GM10248 (cell line): ENCODE measurements at regions not wholly inside any gene's neighbourhood (a gene's known extent, or its start where the extent isn't known, plus 50 kb on each side); places are given as distances from the start of the nearest gene placed in this dataset.

Source experiments
- CTCF ChIA-PET: fragments of 300-600 bp; sonication (Branson Sonifier 250); formaldehyde crosslinking; extraction: SDS; loops from one replicate; lab custom pipeline; 2021; ENCODE audit warnings: antibody characterized with exemption; lab: Yijun Ruan, JAX
- POLR2A ChIA-PET: fragments of 350-650 bp; sonication (Branson Sonifier 250); formaldehyde crosslinking; extraction: SDS; loops from one replicate; lab custom pipeline; 2020; ENCODE audit warnings: antibody characterized with exemption; lab: Yijun Ruan, JAX
- DNase-seq: peaks from one replicate; pipeline ENCODE4 v3.0.0; 2012; ENCODE audit errors: extremely low spot score
- TF ChIP-seq, protein P1 (sequence below): IDR thresholded peaks from 2 replicates; pipeline ENCODE4 v1.5.1; 2012; ENCODE audit warnings: mild to moderate bottlenecking, low read depth; ENCODE audit errors: extremely low read depth, missing control alignments, control extremely low read depth

DNA sequence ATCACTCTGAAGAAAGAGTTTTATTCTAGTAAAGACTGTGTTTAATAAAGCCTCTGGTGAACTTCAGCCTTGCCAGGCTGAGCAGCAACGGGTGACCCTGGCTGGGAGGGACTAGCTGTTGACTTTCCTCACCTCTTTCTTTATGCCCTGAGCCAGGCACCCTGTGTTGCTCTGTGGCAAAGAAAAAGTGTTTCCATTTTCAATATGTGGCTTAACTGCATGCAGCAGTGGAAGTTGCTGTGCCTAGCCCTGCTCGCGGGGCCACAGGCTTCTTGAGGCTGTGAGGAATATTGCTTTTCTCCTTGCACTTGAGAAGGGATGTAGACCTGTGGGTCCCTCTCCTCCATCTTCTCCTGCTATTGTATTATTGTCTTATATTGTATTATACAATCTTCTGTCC lies 67.0 kb downstream of the CXCL12 start:
- TF ChIP-seq, protein P1, sequence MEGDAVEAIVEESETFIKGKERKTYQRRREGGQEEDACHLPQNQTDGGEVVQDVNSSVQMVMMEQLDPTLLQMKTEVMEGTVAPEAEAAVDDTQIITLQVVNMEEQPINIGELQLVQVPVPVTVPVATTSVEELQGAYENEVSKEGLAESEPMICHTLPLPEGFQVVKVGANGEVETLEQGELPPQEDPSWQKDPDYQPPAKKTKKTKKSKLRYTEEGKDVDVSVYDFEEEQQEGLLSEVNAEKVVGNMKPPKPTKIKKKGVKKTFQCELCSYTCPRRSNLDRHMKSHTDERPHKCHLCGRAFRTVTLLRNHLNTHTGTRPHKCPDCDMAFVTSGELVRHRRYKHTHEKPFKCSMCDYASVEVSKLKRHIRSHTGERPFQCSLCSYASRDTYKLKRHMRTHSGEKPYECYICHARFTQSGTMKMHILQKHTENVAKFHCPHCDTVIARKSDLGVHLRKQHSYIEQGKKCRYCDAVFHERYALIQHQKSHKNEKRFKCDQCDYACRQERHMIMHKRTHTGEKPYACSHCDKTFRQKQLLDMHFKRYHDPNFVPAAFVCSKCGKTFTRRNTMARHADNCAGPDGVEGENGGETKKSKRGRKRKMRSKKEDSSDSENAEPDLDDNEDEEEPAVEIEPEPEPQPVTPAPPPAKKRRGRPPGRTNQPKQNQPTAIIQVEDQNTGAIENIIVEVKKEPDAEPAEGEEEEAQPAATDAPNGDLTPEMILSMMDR: no peak
- no peak for DNase-seq
- ChIA-PET CTCF (interaction anchor here (2.3 kb wide), 1 partner anchor 8 kb away, joined by 7 read pairs; no protein-coding TSS in a partner anchor), POLR2A (no interaction called here)

DNA sequence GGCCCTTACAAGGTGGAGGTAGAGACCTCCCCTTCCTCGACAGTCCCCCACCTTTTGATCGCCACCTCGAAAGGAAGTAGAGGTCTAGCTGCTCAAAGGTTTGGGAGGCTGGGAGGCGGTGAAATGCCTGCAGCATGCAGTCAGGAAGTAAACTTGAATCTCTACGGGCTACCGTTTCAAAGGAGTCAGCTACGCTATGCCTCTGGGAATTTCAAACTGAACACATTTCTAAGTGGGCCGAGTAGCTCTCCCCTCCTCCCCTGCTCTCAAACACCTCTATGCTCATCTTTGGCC lies 68.0 kb downstream of the CXCL12 start:
- DNase-seq: no peak
- POLR2A ChIA-PET: no interaction called here
- CTCF ChIA-PET: interaction anchor here (2.3 kb wide), 1 partner anchor 9 kb away, joined by 7 read pairs; no protein-coding TSS in a partner anchor
- TF ChIP-seq, protein P1: no peak

DNA sequence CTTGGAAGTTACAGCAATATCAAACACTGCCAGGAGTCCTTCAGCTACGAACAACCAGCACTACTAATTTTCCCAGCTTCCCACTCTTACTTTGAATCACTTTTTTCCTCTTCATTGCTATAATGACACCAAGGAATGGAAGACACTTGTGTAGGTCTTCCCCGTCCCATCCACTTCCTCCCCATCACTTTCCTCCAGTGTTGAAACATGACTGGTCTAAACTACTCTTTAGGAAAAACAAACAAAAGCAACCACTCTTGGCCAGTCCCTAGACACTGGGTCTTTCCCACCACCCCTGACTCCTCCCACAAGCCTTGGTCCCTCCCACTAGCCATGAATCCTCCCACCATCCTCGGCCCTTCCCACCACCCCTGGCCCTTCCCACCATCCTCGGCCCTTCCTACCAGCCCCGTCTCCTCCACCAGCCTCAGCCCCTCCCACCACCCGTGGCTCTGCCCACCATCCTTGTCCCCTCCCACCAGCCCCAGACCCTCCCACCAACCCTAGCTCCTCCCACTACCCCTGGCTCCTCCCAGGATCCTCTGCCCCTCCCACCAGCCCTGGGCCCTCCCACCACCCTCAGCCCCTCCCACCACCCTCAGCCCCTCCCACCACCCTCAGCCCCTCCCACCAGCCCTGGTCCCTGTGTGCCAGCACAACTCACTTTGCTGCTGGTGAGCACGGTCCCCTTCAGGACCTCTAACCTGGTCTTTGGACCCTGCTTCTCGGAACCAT lies 68.5 kb downstream of the CXCL12 start:
- ChIA-PET POLR2A (no interaction called here), CTCF (interaction anchor here (2.3 kb wide), 1 partner anchor 9 kb away, joined by 7 read pairs; no protein-coding TSS in a partner anchor)
- DNase-seq: no peak
- TF ChIP-seq, protein P1: no peak

DNA sequence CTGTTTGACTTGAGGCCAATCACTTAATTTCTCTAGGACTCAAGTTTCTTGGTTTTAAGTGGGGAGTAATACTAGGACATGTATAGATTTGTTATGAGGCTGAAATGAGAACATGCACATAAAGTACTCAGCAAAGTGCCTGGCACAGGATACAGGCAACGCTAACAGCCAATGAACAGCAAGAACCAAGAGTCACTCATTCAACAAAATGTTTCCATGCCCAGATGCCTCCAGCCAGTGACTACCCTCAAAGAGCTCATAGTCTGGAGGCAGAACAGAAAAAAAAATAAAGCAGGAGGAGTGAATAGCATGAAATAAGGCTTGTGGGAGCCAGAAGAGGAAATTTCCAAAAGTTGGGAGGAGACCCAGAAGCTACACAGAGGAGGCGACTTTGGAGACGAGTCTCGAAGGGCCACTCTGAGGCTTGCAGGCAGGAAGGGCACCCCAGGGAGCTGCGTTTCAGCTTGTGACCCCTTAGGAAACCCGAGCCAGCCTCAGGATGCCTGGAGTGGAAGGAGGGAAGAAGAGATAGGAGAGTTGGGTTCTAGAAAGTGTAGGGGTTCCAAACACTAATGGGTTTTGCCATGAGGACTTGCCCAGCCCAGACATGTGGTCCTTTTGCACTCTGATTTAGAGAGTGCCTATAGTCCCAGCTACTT lies 70.0 kb downstream of the CXCL12 start:
- ChIA-PET POLR2A (no interaction called here), CTCF (interaction anchor here (0.8 kb wide), 1 partner anchor 381 kb away, joined by 3 read pairs; no protein-coding TSS in a partner anchor)
- TF ChIP-seq, protein P1: no peak
- DNase-seq: no peak

DNA sequence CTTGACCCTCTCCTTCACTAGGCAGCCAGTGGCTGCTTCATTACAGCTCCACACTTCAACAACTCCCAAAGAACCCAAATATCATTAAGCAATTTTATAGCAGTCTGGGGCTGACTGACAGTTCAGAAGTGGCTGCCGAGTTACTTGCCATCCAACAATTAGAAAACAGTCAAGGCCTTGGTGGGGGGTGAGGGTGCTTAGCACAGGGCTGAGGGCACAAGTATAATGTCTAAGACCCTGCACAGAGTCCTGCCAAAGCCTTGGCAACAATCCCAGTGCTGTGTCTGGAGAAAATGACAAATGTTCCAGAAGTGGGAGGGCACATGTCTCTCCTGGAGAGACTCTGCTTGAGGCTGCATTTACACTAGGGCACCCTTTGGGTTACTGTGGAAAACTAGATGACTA lies 71.1 kb downstream of the CXCL12 start:
- TF ChIP-seq, protein P1: no peak
- DNase-seq: no peak
- ChIA-PET POLR2A (no interaction called here), CTCF (no interaction called here)

DNA sequence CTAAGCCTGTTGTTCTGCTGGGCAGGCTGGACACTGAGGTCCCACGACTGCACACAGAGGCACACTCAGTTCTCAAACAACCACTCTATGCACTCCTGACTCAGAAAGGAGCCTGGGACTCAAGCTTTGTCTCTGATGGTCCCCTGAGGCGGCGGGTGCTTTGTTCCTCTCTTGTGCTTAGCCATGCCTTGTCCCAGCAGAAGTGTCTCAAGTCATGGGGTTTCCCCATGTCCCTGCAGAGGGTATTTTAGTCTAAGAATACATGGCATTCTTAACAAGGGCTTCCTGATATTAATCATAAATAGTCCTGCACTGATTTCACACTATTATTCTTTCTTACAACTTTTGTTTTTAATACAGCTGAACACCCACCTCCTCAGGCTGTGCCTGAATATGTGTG lies 72.5 kb downstream of the CXCL12 start:
- ChIA-PET CTCF (interaction anchor here (0.7 to 2.7 kb wide), 2 partner anchors 11 to 623 kb away, joined by 3 to 29 read pairs; no protein-coding TSS in a partner anchor), POLR2A (no interaction called here)
- no peak for DNase-seq
- TF ChIP-seq, protein P1: no peak
